D721Med (cell line): ENCODE measurements at regions not wholly inside any gene's neighbourhood (a gene's known extent, or its start where the extent isn't known, plus 50 kb on each side); places are given as distances from the start of the nearest gene placed in this dataset.
"Not testable (repeated sequence)": the region's sequence is repeated elsewhere in the genome, so short reads cannot be mapped to it uniquely, and the experiment has no call there.

Source experiments
- DNase-seq: peaks from one replicate; pipeline ENCODE4 v3.0.0; 2011; ENCODE audit warnings: low spot score; ENCODE audit not compliant: insufficient read length
- FAIRE-seq: peaks from 2 replicates; lab custom pipeline; 2011; peaks lifted over from hg19 to GRCh38; lab: Jason Lieb, UNC
- TF ChIP-seq, protein P1 (sequence below): IDR thresholded peaks from 2 replicates; pipeline ENCODE4 v1.5.1; 2012; ENCODE audit warnings: mild to moderate bottlenecking, control low read depth; ENCODE audit not compliant: insufficient read depth; ENCODE audit errors: missing control alignments

- FAIRE-seq (no peak), DNase-seq (no peak)
- TF ChIP-seq, protein P1, sequence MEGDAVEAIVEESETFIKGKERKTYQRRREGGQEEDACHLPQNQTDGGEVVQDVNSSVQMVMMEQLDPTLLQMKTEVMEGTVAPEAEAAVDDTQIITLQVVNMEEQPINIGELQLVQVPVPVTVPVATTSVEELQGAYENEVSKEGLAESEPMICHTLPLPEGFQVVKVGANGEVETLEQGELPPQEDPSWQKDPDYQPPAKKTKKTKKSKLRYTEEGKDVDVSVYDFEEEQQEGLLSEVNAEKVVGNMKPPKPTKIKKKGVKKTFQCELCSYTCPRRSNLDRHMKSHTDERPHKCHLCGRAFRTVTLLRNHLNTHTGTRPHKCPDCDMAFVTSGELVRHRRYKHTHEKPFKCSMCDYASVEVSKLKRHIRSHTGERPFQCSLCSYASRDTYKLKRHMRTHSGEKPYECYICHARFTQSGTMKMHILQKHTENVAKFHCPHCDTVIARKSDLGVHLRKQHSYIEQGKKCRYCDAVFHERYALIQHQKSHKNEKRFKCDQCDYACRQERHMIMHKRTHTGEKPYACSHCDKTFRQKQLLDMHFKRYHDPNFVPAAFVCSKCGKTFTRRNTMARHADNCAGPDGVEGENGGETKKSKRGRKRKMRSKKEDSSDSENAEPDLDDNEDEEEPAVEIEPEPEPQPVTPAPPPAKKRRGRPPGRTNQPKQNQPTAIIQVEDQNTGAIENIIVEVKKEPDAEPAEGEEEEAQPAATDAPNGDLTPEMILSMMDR = no peak
Observed at GRCh38 chr6:121884620-121885019, 449.2 kb downstream of the GJA1 start.

DNA sequence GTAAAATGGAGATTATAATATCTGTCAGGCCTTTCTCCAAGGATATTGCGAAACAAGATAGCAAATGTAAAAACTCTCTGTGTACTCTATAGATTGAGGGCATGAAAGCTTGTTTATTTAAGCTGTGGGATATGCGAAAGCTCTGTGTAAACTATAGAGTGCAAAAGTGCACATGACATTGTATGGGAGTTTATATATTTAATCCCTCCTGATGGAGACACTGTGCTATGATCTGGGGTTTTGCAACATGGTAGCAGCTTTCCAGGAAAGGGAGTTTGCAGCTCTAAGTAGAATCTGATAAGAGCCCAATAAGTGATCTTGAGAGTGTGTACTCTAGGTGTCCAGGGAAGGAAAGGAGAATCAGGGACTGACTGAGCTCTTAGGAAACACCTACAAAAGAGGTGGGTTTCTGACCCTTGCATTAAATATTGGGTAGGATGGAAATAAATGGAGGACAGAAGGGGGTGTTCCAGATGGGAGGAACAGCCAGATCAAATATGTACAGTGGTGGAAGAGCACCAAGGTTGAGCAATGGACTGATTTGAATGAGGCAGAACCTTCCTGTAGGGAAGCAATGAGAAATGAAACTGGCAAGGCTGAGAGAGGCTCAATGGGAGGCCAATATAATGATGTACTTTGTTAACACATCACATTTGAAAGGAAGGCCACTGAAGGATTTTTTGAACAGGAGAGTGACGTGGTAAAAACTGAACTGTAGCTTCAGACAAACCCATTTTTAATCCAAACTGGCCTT, 450.1 kb downstream of the GJA1 start:
- FAIRE-seq = no peak
- TF ChIP-seq, protein P1 = no peak
- DNase-seq = no peak

GRCh38 chr6:121886223-121886830, 450.9 kb downstream of the GJA1 start:
- FAIRE-seq (no peak), DNase-seq (no peak)
- TF ChIP-seq, protein P1 = no peak

DNA sequence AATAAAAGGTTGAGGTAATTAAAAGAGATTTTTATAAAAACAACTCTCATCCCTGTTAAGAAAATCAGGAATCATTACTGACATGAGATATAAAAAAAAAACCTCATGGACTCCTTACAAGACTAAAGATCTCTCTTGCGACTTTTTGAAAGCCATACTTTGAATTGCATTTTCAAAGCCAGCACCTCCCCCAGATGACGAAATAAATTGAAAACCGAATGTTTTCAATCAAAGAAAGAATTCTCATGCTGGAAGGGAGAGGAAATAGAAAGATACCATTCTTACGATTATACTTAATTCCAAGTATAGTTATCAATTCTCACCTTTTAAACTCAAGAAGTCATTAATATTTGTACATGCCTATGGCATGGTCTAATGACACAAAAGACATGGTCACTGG, 452.3 kb downstream of the GJA1 start:
- TF ChIP-seq, protein P1 = no peak
- no peak for FAIRE-seq

DNA sequence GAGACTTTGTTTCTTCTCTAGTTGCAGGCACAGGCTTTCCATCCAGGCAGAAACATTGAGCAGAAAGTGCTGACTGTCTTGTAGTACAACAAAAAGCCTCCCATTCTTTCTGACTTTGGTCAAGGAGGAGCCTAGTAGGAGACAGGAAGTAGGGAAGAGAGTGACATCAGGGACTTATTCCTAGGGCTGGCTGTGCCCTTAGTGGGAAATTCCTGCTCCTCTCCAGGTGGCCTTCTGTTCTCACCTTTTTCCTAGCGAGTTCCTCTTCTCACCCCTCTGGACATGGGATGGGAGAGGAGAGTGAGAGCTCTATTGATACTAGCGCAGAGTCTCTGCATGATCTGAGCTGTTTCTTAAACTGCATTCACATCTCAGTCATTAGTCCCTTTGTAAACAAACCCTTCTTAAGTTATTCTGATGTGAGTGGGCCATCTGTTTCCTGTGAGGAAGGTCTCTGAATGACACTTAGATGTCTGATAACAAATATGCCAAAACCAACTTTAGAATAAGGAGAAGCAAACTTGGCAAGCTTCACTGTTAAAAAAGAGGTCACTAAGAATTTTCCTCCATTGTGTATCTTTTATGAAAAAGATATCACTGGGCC, 455.0 kb downstream of the GJA1 start:
- TF ChIP-seq, protein P1 = no peak
- DNase-seq (no peak), FAIRE-seq (no peak)

More for the DNA sequence above, 452.3 kb downstream of the GJA1 start:
- no peak for DNase-seq

DNA sequence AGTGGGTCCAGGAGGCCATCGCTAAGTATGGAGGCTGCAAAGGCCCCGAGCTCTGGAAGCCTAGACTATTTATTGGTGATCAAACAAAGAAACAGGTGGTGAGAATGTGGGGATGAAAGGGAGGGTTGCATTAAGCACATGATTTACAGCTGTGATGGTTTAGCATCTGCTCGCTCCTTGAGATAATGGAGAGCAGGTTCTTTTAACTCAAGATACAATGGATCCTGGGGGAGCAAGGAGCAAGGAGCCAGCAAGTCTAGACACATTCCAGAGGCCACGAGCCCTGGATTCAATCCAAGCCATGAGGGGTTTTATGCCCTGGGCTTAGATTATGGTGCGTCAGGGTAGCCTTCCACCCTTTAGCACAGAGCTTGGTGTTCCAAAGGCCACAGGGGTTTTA, 460.3 kb downstream of the GJA1 start:
- not testable (repeated sequence) for DNase-seq, FAIRE-seq

DNA sequence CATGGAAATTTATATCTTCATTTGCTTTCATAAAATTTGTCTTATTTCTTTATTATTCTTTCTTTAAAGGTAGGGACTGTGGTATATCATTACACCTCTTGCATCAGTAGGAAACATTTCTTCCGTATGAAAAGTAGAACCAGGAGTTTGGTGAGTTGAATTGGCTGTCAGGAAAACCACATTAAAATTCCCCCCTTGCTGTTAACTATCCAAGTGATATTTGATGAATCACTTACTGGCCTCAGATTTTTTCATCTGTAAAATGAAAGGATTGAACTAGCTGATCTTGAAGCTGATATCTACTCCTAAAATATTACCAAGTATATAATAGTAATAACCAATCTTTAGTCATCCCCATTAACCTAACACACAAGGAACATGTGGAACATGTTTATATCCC, 460.9 kb downstream of the GJA1 start:
- TF ChIP-seq, protein P1 = no peak
- FAIRE-seq = no peak
- DNase-seq = no peak
